Neural cell (in vitro differentiated cells): ENCODE measurements at regions not wholly inside any gene's neighbourhood (a gene's known extent, or its start where the extent isn't known, plus 50 kb on each side); places are given as distances from the start of the nearest gene placed in this dataset.

Experiments used
- H2AFZ ChIP-seq: fragments of 200-600, 300-800 bp; sonication (generic), shearing (Covaris generic); 2 replicates; pipeline ENCODE4 v1.6.0; 2014; ENCODE audit warnings: low read depth, mild to moderate bottlenecking, antibody characterized with exemption, low read length, moderate library complexity
- H3F3A ChIP-seq: fragments of 200-600 bp; shearing (Covaris generic); 2 replicates; pipeline ENCODE4 v1.6.1; 2016; ENCODE audit warnings: mild to moderate bottlenecking, moderate library complexity, mixed read lengths, antibody characterized with exemption, low read length; ENCODE audit not compliant: insufficient read depth, poor library complexity, severe bottlenecking
- H3K27ac ChIP-seq: fragments of 200-600, 300-800 bp; sonication (generic), shearing (Covaris generic); 2 replicates; pipeline ENCODE4 v1.5.1; 2014; ENCODE audit warnings: mild to moderate bottlenecking, low read length, moderate library complexity
- H3K27me3 ChIP-seq: fragments of 300-800, 200-600 bp; sonication (generic), shearing (Covaris generic); 2 replicates; pipeline ENCODE4 v1.6.0; 2014; ENCODE audit warnings: mild to moderate bottlenecking, low read depth, low read length, moderate library complexity; ENCODE audit not compliant: insufficient read depth
- H3K36me3 ChIP-seq: fragments of 300-800, 200-600 bp; sonication (generic), shearing (Covaris generic); 2 replicates; pipeline ENCODE4 v1.5.1; 2014; ENCODE audit warnings: mild to moderate bottlenecking, antibody characterized with exemption, low read length, moderate library complexity; ENCODE audit not compliant: insufficient read depth
- H3K4me2 ChIP-seq: fragments of 300-800, 200-600 bp; sonication (generic), shearing (Covaris generic); 2 replicates; pipeline ENCODE4 v1.6.0; 2014; ENCODE audit warnings: mild to moderate bottlenecking, low read length
- H3K4me3 ChIP-seq: fragments of 300-800, 200-600 bp; sonication (generic), shearing (Covaris generic); 2 replicates; pipeline ENCODE4 v1.5.1; 2014; ENCODE audit warnings: mild to moderate bottlenecking, low read length, moderate library complexity
- H3K79me2 ChIP-seq: fragments of 200-600 bp; shearing (Covaris generic); replicated peaks from 2 replicates; pipeline ENCODE4 v1.6.0; 2014; ENCODE audit warnings: mild to moderate bottlenecking, low read length, moderate library complexity; ENCODE audit not compliant: insufficient read depth
- H3K9ac ChIP-seq: fragments of 300-800, 200-600 bp; sonication (generic), shearing (Covaris generic); 2 replicates; pipeline ENCODE4 v1.6.1; 2016; ENCODE audit warnings: mild to moderate bottlenecking, low read length, mixed read lengths
- H3K9me2 ChIP-seq: fragments of 200-600 bp; shearing (Covaris generic); 2 replicates; pipeline ENCODE4 v1.6.1; 2016; ENCODE audit warnings: mild to moderate bottlenecking, low read length, mixed read lengths; ENCODE audit not compliant: insufficient read depth
- H3K9me3 ChIP-seq: fragments of 200-600, 300-800 bp; sonication (generic), shearing (Covaris generic); 2 replicates; pipeline ENCODE4 v1.6.1; 2016; ENCODE audit warnings: mild to moderate bottlenecking, mixed run types, low read length, moderate library complexity, mixed read lengths
- H4K20me1 ChIP-seq: fragments of 200-600 bp; shearing (Covaris generic); 2 replicates; pipeline ENCODE4 v1.6.1; 2016; ENCODE audit warnings: mild to moderate bottlenecking, mixed run types; ENCODE audit not compliant: insufficient read depth
- CTCF ChIP-seq: fragments of 450-650 bp; IDR thresholded peaks from 2 replicates; pipeline ENCODE4 v1.5.1; 2014; ENCODE audit warnings: antibody characterized with exemption, mild to moderate bottlenecking, moderate library complexity; ENCODE audit not compliant: poor library complexity, severe bottlenecking
- EP300 ChIP-seq: fragments of 450-650 bp; conservative IDR thresholded peaks from 2 replicates; pipeline ENCODE4 v1.6.1; 2014; ENCODE audit warnings: antibody characterized with exemption, mild to moderate bottlenecking, moderate library complexity; ENCODE audit not compliant: poor library complexity, severe bottlenecking
- EZH2 ChIP-seq: fragments of 200-600, 300-800 bp; shearing (Covaris generic), sonication (generic); IDR thresholded peaks from 2 replicates; pipeline ENCODE4 v1.6.1; 2014; ENCODE audit warnings: antibody characterized with exemption, low read length, borderline replicate concordance, mild to moderate bottlenecking; ENCODE audit not compliant: insufficient read depth, poor library complexity, severe bottlenecking
- MXI1 ChIP-seq: fragments of 450-650 bp; conservative IDR thresholded peaks from 2 replicates; pipeline ENCODE4 v1.6.1; 2014; ENCODE audit warnings: antibody characterized with exemption, mild to moderate bottlenecking; ENCODE audit not compliant: poor library complexity, severe bottlenecking
- POLR2AphosphoS5 ChIP-seq: IDR thresholded peaks from 2 replicates; pipeline ENCODE4 v1.6.1; 2012
- RAD21 ChIP-seq: fragments of 450-650 bp; conservative IDR thresholded peaks from 2 replicates; pipeline ENCODE4 v1.6.1; 2014; ENCODE audit warnings: antibody characterized with exemption, mild to moderate bottlenecking, moderate library complexity
- REST ChIP-seq: IDR thresholded peaks from 2 replicates; pipeline ENCODE4 v1.6.1; 2012; ENCODE audit warnings: borderline replicate concordance
- SMC3 ChIP-seq: fragments of 450-650 bp; conservative IDR thresholded peaks from 2 replicates; pipeline ENCODE4 v1.6.1; 2014; ENCODE audit warnings: antibody characterized with exemption, mild to moderate bottlenecking, moderate library complexity; ENCODE audit not compliant: poor library complexity
- TAF1 ChIP-seq: IDR thresholded peaks from 2 replicates; pipeline ENCODE4 v1.6.1; 2012; ENCODE audit warnings: low read depth

DNA sequence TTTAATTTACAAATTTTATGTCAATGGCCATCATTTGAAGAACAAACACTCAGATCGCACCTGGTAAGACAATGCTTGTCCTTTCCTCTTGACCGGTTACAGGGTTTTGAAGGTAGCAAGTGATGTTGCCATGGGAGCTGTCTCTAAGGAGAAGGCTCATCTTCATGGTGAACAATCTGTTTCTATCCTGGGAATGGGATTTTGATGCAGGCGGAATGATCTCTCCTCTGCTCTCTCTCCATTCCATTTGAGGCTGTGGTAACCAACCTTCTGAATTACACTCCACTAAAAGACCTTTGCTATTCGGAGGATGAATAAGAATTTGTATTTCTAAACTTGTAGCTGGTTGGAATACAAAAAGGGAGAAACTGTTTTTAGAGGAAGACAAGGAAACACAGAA, 57.9 kb upstream of the SLC5A9 start:
- Histone ChIP-seq H2AFZ (no peak overlapping the region), H3K4me3 (peak overlapping the region; percentile 2), H3K4me2 (no peak overlapping the region), H3K9me3 (no peaks in the 10 kb centered on the region), H3K9me2 (no peaks in the 10 kb centered on the region), H3K27me3 (no peaks in the 10 kb centered on the region), H3F3A (no peaks in the 10 kb centered on the region), H3K36me3 (no peaks in the 10 kb centered on the region), H3K9ac (no peak overlapping the region), H4K20me1 (no peaks in the 10 kb centered on the region), H3K79me2 (no peaks in the 10 kb centered on the region), H3K27ac (peak overlapping the region; percentile 54)
- TF ChIP-seq POLR2AphosphoS5 (peak; percentile 11), EP300 (no peak), REST (peak; percentile 78)

DNA sequence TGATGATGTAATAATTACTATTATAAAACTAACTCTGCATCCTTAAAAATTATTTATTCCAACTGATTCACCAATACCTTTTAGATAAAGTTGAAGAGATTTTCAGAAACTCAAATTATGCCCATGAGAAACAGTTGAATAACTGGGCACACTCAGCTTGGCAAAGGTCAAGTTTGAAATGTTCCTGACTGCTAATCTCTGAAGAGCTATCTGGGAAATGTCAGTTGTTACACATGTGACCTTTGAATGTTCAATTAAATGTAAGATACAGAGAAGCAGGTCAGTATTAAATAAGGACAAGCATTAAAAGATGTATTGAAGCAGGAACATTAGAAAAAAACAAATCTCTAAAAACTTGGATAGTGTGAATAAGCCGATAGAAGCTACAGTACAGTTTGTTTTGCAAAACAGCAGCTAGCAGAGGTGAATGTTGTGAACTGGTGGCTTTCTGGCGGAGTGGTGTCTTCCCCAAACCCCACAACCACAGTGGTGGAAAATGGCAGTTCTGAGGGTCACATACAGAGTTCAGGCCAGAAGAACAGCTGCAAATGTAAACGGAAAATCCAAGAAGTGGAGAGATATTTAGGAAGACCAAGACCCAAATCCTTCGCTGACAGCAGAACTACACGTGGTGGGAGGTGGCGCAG, 61.9 kb upstream of the SLC5A9 start:
- H3K4me2 ChIP-seq, result no peak overlapping the region
- H3K27me3 ChIP-seq, result no peaks in the 10 kb centered on the region
- TF ChIP-seq REST (no peak), POLR2AphosphoS5 (no peak), TAF1 (no peak), RAD21 (no peak), MXI1 (no peak), CTCF (no peak), EP300 (no peak), SMC3 (no peak), EZH2 (no peak)
- no peak overlapping the region for H3K27ac ChIP-seq
- no peaks in the 10 kb centered on the region for H3F3A ChIP-seq
- no peaks in the 10 kb centered on the region for H3K9me3 ChIP-seq
- no peaks in the 10 kb centered on the region for H4K20me1 ChIP-seq
- H3K36me3 ChIP-seq, result no peaks in the 10 kb centered on the region
- no peak overlapping the region for H3K4me3 ChIP-seq
- no peaks in the 10 kb centered on the region for H3K79me2 ChIP-seq
- H2AFZ ChIP-seq, result no peak overlapping the region
- no peak overlapping the region for H3K9ac ChIP-seq
- no peaks in the 10 kb centered on the region for H3K9me2 ChIP-seq
